ENCODE measurements at regions not wholly inside any gene's neighbourhood (a gene's known extent, or its start where the extent isn't known, plus 50 kb on each side); places are given as distances from the start of the nearest gene placed in this dataset.

DNA sequence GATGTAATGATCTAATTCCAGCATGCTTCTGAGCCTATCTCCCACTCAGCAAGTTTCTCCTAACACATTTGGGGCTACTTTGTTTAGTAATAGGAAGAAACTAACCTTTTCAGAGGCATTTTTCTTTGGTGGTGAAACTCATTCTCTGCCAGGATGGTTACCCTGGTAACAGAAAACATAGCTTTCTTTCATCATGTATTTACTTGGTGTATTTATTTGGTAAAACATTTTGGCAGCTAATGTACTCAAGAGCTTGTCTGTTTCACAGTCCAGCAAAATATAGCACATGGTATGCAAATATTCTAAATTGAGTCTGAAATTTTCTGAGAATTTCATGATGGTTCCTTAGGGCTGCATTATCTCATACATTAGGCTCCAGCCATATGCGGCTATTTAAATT lies 100.0 kb downstream of the SLC35B3 start:
- no peak overlapping the region for H3K27ac ChIP-seq (ENCODE audit: low read depth)
- H3K36me3 ChIP-seq (ENCODE audit: insufficient read depth) = no peaks in the 10 kb centered on the region
- peaks cover 9% of the 10 kb centered on the region; the same call in 2 of the 3 replicates for H3K4me1 Mint-ChIP-seq
- H3K36me3 Mint-ChIP-seq (ENCODE audit: low read depth) = no peaks in the 10 kb centered on the region
- no peaks in the 10 kb centered on the region for H3K9me2 ChIP-seq (ENCODE audit: insufficient read depth)
- no peaks in the 10 kb centered on the region for H3K27me3 ChIP-seq (ENCODE audit: insufficient read depth)
- no peak overlapping the region for H2AFZ ChIP-seq
- H3F3A ChIP-seq (replicated peaks; ENCODE audit: low read depth) = no peaks in the 10 kb centered on the region
- no peak for DNase-seq (ENCODE audit: low spot score)
- no peak overlapping the region for H3K4me2 ChIP-seq
- peaks cover 8% of the 10 kb centered on the region; the same call in 1 of the 2 replicates for H3K4me1 ChIP-seq (ENCODE audit: insufficient read depth)
- no peak for ATAC-seq
- H3K9me3 Mint-ChIP-seq = no peaks in the 10 kb centered on the region
- no peak for TF ChIP-seq STAT1 (IDR thresholded peaks at IDR 0.05; ENCODE audit: unreplicated experiment)
- no peak for TF ChIP-seq JUNB (IDR thresholded peaks at IDR 0.05; ENCODE audit: unreplicated experiment)
- TF ChIP-seq, protein P1, sequence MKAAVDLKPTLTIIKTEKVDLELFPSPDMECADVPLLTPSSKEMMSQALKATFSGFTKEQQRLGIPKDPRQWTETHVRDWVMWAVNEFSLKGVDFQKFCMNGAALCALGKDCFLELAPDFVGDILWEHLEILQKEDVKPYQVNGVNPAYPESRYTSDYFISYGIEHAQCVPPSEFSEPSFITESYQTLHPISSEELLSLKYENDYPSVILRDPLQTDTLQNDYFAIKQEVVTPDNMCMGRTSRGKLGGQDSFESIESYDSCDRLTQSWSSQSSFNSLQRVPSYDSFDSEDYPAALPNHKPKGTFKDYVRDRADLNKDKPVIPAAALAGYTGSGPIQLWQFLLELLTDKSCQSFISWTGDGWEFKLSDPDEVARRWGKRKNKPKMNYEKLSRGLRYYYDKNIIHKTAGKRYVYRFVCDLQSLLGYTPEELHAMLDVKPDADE (IDR thresholded peaks at IDR 0.05) = no peak
- TF ChIP-seq ZNF462 (CRISPR knock-in tag; IDR thresholded peaks at IDR 0.05) = no peak
- TF ChIP-seq, protein P2, sequence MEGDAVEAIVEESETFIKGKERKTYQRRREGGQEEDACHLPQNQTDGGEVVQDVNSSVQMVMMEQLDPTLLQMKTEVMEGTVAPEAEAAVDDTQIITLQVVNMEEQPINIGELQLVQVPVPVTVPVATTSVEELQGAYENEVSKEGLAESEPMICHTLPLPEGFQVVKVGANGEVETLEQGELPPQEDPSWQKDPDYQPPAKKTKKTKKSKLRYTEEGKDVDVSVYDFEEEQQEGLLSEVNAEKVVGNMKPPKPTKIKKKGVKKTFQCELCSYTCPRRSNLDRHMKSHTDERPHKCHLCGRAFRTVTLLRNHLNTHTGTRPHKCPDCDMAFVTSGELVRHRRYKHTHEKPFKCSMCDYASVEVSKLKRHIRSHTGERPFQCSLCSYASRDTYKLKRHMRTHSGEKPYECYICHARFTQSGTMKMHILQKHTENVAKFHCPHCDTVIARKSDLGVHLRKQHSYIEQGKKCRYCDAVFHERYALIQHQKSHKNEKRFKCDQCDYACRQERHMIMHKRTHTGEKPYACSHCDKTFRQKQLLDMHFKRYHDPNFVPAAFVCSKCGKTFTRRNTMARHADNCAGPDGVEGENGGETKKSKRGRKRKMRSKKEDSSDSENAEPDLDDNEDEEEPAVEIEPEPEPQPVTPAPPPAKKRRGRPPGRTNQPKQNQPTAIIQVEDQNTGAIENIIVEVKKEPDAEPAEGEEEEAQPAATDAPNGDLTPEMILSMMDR (conservative IDR thresholded peaks at IDR 0.05; ENCODE audit: low read depth in 2 of 2) = no peak
- TF ChIP-seq REST (IDR thresholded peaks at IDR 0.05; ENCODE audit: unreplicated experiment) = no peak
- TF ChIP-seq NANOG (IDR thresholded peaks at IDR 0.05; ENCODE audit: borderline replicate concordance) = no peak
- TF ChIP-seq EZH2 (IDR thresholded peaks at IDR 0.05; ENCODE audit: low read depth, unreplicated experiment) = no peak
- no peak for TF ChIP-seq EZH2phosphoT487 (IDR thresholded peaks at IDR 0.05; ENCODE audit: unreplicated experiment)
- no peak for TF ChIP-seq ZNF331 (CRISPR knock-in tag; IDR thresholded peaks at IDR 0.05; ENCODE audit: low read depth)
- no peak for TF ChIP-seq POLR2AphosphoS5 (IDR thresholded peaks at IDR 0.05; ENCODE audit: low read depth)
- TF ChIP-seq CREB1 (CRISPR knock-in tag; IDR thresholded peaks at IDR 0.05; ENCODE audit: low read depth) = no peak
- no peak for TF ChIP-seq ZNF114 (CRISPR knock-in tag; IDR thresholded peaks at IDR 0.05)
- H3K4me3 Mint-ChIP-seq = no peak overlapping the region
- H3K79me2 ChIP-seq (replicated peaks; ENCODE audit: insufficient read depth) = no peaks in the 10 kb centered on the region
- H4K20me1 ChIP-seq (replicated peaks; ENCODE audit: insufficient read depth) = no peaks in the 10 kb centered on the region
- H3K27me3 Mint-ChIP-seq (ENCODE audit: insufficient read depth, low read depth, poor library complexity) = no peaks in the 10 kb centered on the region
- no peak overlapping the region for H3K27ac Mint-ChIP-seq
- no peak overlapping the region for H3K4me3 ChIP-seq

Measured in GM23338 (cell line).